SU-DHL-6 (cell line): ENCODE measurements at regions not wholly inside any gene's neighbourhood (a gene's known extent, or its start where the extent isn't known, plus 50 kb on each side); places are given as distances from the start of the nearest gene placed in this dataset.

Source experiments
- EZH2phosphoT487 ChIP-seq: fragments of 200-600 bp; sonication (generic), shearing (Covaris generic); conservative IDR thresholded peaks from 2 replicates; pipeline ENCODE4 v1.6.1; 2018; ENCODE audit warnings: mild to moderate bottlenecking, antibody characterized with exemption, low read length, moderate library complexity, mixed read lengths
- TF ChIP-seq, protein P1 (sequence below): fragments of 200-600 bp; sonication (generic); IDR thresholded peaks from one replicate; pipeline ENCODE4 v1.5.1; 2017; ENCODE audit warnings: antibody characterized with exemption, mild to moderate bottlenecking, low read length, moderate library complexity; ENCODE audit not compliant: insufficient read depth, poor library complexity, severe bottlenecking

- TF ChIP-seq, protein P1, sequence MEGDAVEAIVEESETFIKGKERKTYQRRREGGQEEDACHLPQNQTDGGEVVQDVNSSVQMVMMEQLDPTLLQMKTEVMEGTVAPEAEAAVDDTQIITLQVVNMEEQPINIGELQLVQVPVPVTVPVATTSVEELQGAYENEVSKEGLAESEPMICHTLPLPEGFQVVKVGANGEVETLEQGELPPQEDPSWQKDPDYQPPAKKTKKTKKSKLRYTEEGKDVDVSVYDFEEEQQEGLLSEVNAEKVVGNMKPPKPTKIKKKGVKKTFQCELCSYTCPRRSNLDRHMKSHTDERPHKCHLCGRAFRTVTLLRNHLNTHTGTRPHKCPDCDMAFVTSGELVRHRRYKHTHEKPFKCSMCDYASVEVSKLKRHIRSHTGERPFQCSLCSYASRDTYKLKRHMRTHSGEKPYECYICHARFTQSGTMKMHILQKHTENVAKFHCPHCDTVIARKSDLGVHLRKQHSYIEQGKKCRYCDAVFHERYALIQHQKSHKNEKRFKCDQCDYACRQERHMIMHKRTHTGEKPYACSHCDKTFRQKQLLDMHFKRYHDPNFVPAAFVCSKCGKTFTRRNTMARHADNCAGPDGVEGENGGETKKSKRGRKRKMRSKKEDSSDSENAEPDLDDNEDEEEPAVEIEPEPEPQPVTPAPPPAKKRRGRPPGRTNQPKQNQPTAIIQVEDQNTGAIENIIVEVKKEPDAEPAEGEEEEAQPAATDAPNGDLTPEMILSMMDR, result no peak
- no peak for TF ChIP-seq EZH2phosphoT487
Measured at GRCh38 chr12:115558281-115558680, 719.2 kb downstream of the MED13L start.
